ENCODE measurements at regions not wholly inside any gene's neighbourhood (a gene's known extent, or its start where the extent isn't known, plus 50 kb on each side); places are given as distances from the start of the nearest gene placed in this dataset.

GRCh38 chr1:185672719-185673360 lies 61.4 kb upstream of the HMCN1 start:
- Histone ChIP-seq H3K27ac (no peak overlapping the region), H3K4me3 (no peak overlapping the region), H3K36me3 (no peaks in the 10 kb centered on the region), H3K4me1 (ENCODE audit: control insufficient read depth in 1 of 2, low read depth in 2 of 2) (peaks cover 12% of the 10 kb centered on the region in 2 donors), H3K27me3 (replicated peaks; ENCODE audit: insufficient read depth) (no peaks in the 10 kb centered on the region), H3K9me3 (no peaks in the 10 kb centered on the region)
- ATAC-seq (ENCODE audit: insufficient number of reproducible peaks, low FRiP score, low read depth): no peak
- no peak for TF ChIP-seq CTCF (IDR thresholded peaks at IDR 0.05)
- no peak for DNase-seq (ENCODE audit: low spot score)

GRCh38 chr1:185670187-185670627 lies 64.0 kb upstream of the HMCN1 start:
- peak overlapping the region; percentile 29 for H3K4me3 ChIP-seq
- TF ChIP-seq CTCF (IDR thresholded peaks at IDR 0.05): peak; percentile 22
- H3K4me1 ChIP-seq (ENCODE audit: control insufficient read depth in 1 of 2, low read depth in 2 of 2): peaks cover 12% of the 10 kb centered on the region in 2 donors
- no peaks in the 10 kb centered on the region for H3K27me3 ChIP-seq (replicated peaks; ENCODE audit: insufficient read depth)
- no peak overlapping the region for H3K27ac ChIP-seq
- H3K9me3 ChIP-seq: no peaks in the 10 kb centered on the region
- no peak for DNase-seq (ENCODE audit: low spot score)
- ATAC-seq (ENCODE audit: insufficient number of reproducible peaks, low FRiP score, low read depth): no peak
- no peaks in the 10 kb centered on the region for H3K36me3 ChIP-seq

- H3K9me3 ChIP-seq: no peaks in the 10 kb centered on the region
- H3K27ac ChIP-seq: no peak overlapping the region
- TF ChIP-seq CTCF (IDR thresholded peaks at IDR 0.05): no peak
- H3K4me3 ChIP-seq: no peak overlapping the region
- no peak for DNase-seq (ENCODE audit: low spot score)
- no peak for ATAC-seq (ENCODE audit: insufficient number of reproducible peaks, low FRiP score, low read depth)
- H3K36me3 ChIP-seq: no peaks in the 10 kb centered on the region
- H3K4me1 ChIP-seq (ENCODE audit: control insufficient read depth in 1 of 2, low read depth in 2 of 2): no peaks in the 10 kb centered on the region
- H3K27me3 ChIP-seq (replicated peaks; ENCODE audit: insufficient read depth): no peaks in the 10 kb centered on the region
Observed at GRCh38 chr1:185668013-185668412, 66.2 kb upstream of the HMCN1 start.

GRCh38 chr1:185666582-185666981 lies 67.6 kb upstream of the HMCN1 start:
- DNase-seq (ENCODE audit: low spot score) (no peak), ATAC-seq (ENCODE audit: insufficient number of reproducible peaks, low FRiP score, low read depth) (no peak)
- TF ChIP-seq CTCF (IDR thresholded peaks at IDR 0.05): no peak

GRCh38 chr1:185663771-185664296 lies 70.4 kb upstream of the HMCN1 start:
- Histone ChIP-seq H3K27me3 (replicated peaks; ENCODE audit: insufficient read depth) (no peaks in the 10 kb centered on the region), H3K4me1 (ENCODE audit: control insufficient read depth in 1 of 2, low read depth in 2 of 2) (no peaks in the 10 kb centered on the region), H3K9me3 (no peaks in the 10 kb centered on the region), H3K36me3 (no peaks in the 10 kb centered on the region), H3K27ac (no peak overlapping the region), H3K4me3 (no peak overlapping the region)
- TF ChIP-seq CTCF (IDR thresholded peaks at IDR 0.05): no peak
- no peak for ATAC-seq (ENCODE audit: insufficient number of reproducible peaks, low FRiP score, low read depth)
- DNase-seq (ENCODE audit: low spot score): no peak

More at GRCh38 chr1:185666582-185666981, 67.6 kb upstream of the HMCN1 start:
- Histone ChIP-seq H3K36me3 (no peaks in the 10 kb centered on the region), H3K27ac (no peak overlapping the region), H3K4me3 (no peak overlapping the region), H3K27me3 (replicated peaks; ENCODE audit: insufficient read depth) (no peaks in the 10 kb centered on the region), H3K9me3 (no peaks in the 10 kb centered on the region), H3K4me1 (ENCODE audit: control insufficient read depth in 1 of 2, low read depth in 2 of 2) (no peaks in the 10 kb centered on the region)

Measured in thoracic aorta (tissue), 2 donors.